Osteocyte (in vitro differentiated cells): ENCODE measurements at regions not wholly inside any gene's neighbourhood (a gene's known extent, or its start where the extent isn't known, plus 50 kb on each side); places are given as distances from the start of the nearest gene placed in this dataset.

Experiments
- DNase-seq: peaks from one replicate; pipeline ENCODE4 v3.0.0; 2021; ENCODE audit warnings: mixed read lengths; ENCODE audit not compliant: unreplicated experiment; ENCODE audit errors: extremely low spot score
- H3K27ac Mint-ChIP-seq: one replicate; pipeline ENCODE4 v1.8.0; 2021; ENCODE audit warnings: mild to moderate bottlenecking, mixed read lengths; ENCODE audit not compliant: unreplicated experiment
- H3K27me3 Mint-ChIP-seq: one replicate; pipeline ENCODE4 v1.8.0; 2021; ENCODE audit warnings: mixed read lengths; ENCODE audit not compliant: unreplicated experiment
- H3K36me3 Mint-ChIP-seq: one replicate; pipeline ENCODE4 v1.8.0; 2021; ENCODE audit warnings: mixed read lengths; ENCODE audit not compliant: unreplicated experiment
- H3K4me1 Mint-ChIP-seq: one replicate; pipeline ENCODE4 v1.8.0; 2021; ENCODE audit warnings: mixed read lengths; ENCODE audit not compliant: unreplicated experiment
- H3K4me3 Mint-ChIP-seq: one replicate; pipeline ENCODE4 v1.8.0; 2021; ENCODE audit warnings: mild to moderate bottlenecking, moderate library complexity, mixed read lengths; ENCODE audit not compliant: unreplicated experiment
- H3K9me3 Mint-ChIP-seq: one replicate; pipeline ENCODE4 v1.8.0; 2021; ENCODE audit warnings: mixed read lengths; ENCODE audit not compliant: unreplicated experiment
- TF ChIP-seq, protein P1 (sequence below): fragments of 200-600 bp; sonication (generic); IDR thresholded peaks from 2 replicates; pipeline ENCODE4 v1.5.0; 2021; ENCODE audit warnings: antibody characterized with exemption, mild to moderate bottlenecking, moderate library complexity

DNA sequence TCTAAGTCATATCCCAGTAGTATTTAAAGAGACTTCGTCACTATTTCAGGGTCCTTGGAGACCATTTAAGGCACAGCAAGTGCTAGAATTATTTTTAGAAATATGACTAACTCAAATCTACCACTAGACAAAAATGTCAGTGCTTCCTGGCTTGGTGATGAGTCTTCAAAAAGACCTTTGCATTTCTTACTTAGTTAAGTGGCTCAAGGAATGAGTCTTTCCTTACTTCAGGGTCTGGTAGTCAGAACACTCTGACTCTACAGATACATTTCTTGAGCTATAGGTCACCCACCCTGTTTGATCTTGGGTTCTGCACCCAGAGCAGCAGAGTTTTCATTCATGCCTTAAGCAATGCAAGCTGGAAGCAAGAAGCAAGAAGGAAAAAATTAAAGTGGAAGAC, 191.0 kb upstream of the HTR2A start:
- H3K27me3 Mint-ChIP-seq, result peaks cover 2% of the 10 kb centered on the region
- no peak for DNase-seq
- no peaks in the 10 kb centered on the region for H3K36me3 Mint-ChIP-seq
- no peaks in the 10 kb centered on the region for H3K4me1 Mint-ChIP-seq
- H3K27ac Mint-ChIP-seq, result no peak overlapping the region
- TF ChIP-seq, protein P1, sequence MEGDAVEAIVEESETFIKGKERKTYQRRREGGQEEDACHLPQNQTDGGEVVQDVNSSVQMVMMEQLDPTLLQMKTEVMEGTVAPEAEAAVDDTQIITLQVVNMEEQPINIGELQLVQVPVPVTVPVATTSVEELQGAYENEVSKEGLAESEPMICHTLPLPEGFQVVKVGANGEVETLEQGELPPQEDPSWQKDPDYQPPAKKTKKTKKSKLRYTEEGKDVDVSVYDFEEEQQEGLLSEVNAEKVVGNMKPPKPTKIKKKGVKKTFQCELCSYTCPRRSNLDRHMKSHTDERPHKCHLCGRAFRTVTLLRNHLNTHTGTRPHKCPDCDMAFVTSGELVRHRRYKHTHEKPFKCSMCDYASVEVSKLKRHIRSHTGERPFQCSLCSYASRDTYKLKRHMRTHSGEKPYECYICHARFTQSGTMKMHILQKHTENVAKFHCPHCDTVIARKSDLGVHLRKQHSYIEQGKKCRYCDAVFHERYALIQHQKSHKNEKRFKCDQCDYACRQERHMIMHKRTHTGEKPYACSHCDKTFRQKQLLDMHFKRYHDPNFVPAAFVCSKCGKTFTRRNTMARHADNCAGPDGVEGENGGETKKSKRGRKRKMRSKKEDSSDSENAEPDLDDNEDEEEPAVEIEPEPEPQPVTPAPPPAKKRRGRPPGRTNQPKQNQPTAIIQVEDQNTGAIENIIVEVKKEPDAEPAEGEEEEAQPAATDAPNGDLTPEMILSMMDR, result no peak
- H3K4me3 Mint-ChIP-seq, result no peak overlapping the region
- no peaks in the 10 kb centered on the region for H3K9me3 Mint-ChIP-seq

GRCh38 chr13:47087241-47087640, 190.4 kb upstream of the HTR2A start:
- TF ChIP-seq, protein P1, result no peak
- Mint-ChIP-seq H3K27me3 (no peaks in the 10 kb centered on the region), H3K36me3 (no peaks in the 10 kb centered on the region), H3K27ac (no peak overlapping the region), H3K4me3 (no peak overlapping the region), H3K9me3 (no peaks in the 10 kb centered on the region), H3K4me1 (no peaks in the 10 kb centered on the region)
- DNase-seq, result no peak

DNA sequence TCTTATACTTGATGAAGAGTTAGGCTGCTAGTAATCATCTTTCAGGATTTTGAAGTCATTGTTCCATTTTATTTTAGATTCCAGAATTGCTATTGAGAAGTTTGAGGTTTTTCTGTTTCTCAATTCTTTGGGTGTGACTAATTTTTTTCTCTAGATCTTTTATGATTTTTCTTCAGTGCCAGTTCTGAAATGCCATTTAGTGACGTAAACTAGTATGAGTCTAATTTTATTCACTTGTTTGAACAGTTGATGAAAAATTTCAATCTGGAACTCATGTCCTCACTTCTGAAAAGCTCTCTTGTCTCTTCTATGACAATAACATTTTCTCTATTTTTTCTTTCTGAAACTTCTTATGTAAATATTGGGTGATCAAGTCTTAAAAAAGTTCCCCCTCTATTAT, 188.5 kb upstream of the HTR2A start:
- Mint-ChIP-seq H3K27me3 (no peaks in the 10 kb centered on the region), H3K36me3 (no peaks in the 10 kb centered on the region), H3K9me3 (no peaks in the 10 kb centered on the region), H3K4me3 (no peak overlapping the region), H3K27ac (no peak overlapping the region), H3K4me1 (no peaks in the 10 kb centered on the region)
- no peak for DNase-seq
- TF ChIP-seq, protein P1, result no peak

- no peak for DNase-seq
- Mint-ChIP-seq H3K27ac (no peak overlapping the region), H3K9me3 (no peaks in the 10 kb centered on the region), H3K4me1 (no peaks in the 10 kb centered on the region), H3K4me3 (no peak overlapping the region), H3K27me3 (no peaks in the 10 kb centered on the region), H3K36me3 (no peaks in the 10 kb centered on the region)
- TF ChIP-seq, protein P1, result no peak
Observed at GRCh38 chr13:47081850-47082249, 185.0 kb upstream of the HTR2A start.

DNA sequence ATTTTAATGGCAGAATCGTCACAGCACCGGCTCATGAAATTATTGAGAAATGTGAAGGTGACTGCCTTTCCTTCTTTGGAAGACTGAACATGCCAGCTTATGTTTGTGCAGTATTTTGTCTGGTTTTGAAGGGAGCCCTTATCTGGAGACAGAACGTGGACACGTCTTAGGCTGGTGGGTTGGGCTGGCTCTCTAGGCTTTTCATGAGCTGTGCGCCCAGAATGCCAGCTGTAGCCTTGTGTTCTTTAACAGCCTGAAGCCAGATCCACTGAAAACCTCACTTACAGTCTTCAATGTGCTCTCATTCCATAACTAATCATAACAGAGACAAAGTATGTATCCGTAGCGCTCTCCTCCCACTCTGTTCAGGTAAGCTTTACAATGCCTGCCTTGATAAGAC, 184.4 kb upstream of the HTR2A start:
- Mint-ChIP-seq H3K27me3 (no peaks in the 10 kb centered on the region), H3K9me3 (peaks cover 2% of the 10 kb centered on the region), H3K4me3 (no peak overlapping the region), H3K36me3 (no peaks in the 10 kb centered on the region), H3K4me1 (no peaks in the 10 kb centered on the region), H3K27ac (no peak overlapping the region)
- no peak for DNase-seq
- TF ChIP-seq, protein P1, result no peak
